DMS79 treated with DMSO at 0.1 percent for 48 hours (cell line): ENCODE measurements at regions not wholly inside any gene's neighbourhood (a gene's known extent, or its start where the extent isn't known, plus 50 kb on each side); places are given as distances from the start of the nearest gene placed in this dataset.
"Not testable (repeated sequence)": the region's sequence is repeated elsewhere in the genome, so short reads cannot be mapped to it uniquely, and the experiment has no call there.

Experiments used
- DNase-seq: peaks from one replicate; lab custom pipeline; 2025; lab: John Stamatoyannopoulos, UW

DNA sequence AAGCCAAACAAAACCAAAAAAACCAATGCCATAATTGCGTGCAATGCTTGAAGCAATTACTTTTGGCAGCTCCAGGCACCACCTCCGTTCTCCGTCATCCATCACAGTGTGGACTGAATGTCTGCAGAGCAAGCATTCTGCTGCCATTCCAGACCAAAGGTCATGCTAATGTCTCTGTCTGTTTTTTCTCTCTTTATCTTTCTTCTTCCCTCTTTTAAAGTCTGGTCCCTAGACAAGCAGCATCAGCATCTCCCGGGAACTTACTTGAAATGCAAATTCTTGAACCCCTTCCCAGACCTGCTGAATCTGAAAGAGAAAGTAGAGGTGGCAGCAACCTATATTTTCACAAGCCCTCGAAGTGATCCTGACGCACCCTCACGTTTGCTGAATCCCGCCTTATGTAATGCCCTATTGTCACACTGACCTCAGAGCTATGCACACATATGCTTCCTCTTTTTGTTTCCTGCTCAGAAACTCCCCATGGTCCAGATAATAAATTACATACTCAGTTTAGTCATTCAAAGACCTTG, 297.3 kb upstream of the PROK2 start:
- DNase-seq = no peak

DNA sequence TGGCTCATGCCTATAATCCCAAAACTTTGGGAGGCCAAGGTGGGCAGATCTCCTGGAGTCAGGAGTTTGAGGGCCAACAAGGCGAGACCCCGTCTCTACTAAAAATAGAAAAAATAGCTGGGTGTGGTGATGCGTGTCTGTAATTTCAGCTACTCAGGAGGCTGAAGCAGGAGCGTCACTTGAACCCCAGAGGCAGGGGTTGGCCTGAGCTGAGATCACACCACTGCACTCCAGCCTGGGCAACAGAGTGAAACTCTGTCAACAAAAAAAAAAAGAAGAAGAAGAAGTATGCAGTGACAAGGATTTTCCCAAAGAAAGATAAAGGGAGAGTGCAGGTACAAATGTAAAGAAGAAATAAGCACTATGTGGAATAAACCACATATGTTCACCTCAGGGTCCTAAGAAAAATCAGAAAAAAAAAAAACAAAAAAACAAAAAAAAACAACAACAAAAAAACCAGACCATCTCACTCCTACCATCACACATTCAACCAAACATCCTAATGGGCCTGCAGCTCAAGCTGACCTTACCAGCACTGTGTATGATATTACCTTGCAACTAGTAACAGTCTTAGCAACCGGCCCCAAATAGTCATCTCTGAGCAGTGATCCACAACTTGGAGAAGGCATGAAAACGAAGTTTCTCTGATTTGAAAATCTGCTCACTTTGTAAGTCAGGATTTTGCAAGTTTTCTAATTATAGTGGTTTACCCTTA, 296.7 kb upstream of the PROK2 start:
- DNase-seq = no peak

DNA sequence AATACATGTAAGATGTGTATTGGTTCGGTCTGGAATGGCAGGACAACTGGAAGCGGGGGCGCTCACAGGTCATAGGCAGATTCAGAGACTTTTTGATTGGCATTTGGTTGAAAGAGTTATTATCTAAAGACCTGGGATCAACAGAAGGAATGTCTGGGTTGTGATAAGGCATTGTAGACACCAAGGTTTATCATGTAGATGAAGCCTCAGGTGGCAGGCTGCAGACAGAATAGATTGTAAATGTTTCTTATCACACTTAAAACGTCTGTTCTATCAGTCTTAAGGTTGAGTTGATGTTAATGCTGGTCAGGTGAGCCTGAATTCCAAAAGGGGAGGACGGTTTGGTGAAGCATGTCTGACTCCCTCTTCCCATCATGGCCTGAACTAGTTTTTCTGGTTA, 295.9 kb upstream of the PROK2 start:
- no peak for DNase-seq

DNA sequence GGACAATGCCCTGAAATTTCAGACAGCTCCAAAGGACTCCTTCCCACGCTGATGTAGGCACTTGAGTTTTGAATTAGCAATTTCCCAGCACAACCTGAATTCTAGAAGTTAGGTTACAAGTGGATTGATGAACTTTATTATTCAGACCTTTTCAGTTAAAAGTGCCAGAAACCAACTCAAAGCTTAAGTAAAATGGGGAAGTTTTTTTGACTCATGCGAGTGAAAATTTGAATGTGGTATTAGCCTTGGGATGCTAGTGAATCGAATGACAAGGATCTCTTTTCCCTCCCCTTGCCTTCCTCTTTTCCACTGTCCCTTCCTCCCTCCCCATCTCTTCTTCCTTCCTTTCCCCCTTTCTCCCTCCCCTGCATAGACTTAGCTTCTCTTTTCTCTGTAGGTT, 295.1 kb upstream of the PROK2 start:
- DNase-seq = no peak

DNA sequence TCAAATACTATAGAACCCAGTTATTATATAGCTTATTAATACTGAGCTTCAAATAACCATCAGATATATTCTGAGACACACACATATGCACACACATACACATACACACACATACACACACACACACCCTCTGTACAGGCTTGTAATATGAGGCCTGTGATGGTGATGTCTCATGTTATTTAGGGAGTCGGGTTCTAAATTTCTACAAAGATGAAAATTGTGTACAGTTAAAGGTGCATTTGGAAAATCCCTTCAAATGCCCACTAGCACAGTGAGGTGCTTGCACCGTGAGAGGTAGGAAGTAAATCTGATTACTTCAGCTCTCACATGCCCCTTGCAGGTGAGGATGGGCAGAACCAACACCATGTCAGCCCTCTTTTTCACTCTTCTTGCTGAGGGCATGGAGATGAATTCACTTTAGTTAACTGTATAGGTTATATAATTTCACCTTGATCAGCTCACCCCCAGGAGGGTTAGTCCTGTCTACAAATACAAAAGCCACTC, 294.5 kb upstream of the PROK2 start:
- no peak for DNase-seq

DNA sequence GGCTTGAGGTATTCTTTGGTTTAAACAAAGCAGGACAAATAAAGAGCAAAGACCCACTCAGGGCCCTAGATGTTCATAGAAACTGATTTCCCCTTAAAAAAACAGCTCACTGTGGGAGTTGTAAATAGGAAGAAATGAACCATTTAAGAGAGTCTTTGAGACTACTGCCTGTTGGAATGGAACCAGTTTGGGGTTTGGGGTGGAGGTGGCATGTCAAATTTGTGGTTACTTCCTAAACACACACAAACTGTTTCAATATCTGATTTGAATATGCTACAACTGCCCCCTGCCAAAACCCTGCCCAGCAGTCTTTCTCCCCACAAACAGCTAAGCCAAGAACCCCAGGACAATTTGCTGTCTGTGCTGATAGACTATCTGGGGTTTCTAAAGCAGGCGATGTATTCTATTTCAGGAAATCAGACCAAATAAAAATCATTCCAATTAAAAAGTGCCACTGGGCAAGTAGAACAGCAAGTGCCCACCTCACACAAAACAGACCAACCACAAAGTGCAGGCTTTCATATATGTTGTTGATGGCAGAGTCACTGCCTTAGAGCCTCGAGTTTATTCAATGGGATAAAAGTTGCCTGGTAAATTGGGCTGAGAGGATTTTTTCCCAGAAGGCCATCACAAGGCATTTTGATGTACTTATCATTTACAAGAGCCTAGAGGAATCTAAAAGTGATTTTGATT, 293.9 kb upstream of the PROK2 start:
- no peak for DNase-seq

DNA sequence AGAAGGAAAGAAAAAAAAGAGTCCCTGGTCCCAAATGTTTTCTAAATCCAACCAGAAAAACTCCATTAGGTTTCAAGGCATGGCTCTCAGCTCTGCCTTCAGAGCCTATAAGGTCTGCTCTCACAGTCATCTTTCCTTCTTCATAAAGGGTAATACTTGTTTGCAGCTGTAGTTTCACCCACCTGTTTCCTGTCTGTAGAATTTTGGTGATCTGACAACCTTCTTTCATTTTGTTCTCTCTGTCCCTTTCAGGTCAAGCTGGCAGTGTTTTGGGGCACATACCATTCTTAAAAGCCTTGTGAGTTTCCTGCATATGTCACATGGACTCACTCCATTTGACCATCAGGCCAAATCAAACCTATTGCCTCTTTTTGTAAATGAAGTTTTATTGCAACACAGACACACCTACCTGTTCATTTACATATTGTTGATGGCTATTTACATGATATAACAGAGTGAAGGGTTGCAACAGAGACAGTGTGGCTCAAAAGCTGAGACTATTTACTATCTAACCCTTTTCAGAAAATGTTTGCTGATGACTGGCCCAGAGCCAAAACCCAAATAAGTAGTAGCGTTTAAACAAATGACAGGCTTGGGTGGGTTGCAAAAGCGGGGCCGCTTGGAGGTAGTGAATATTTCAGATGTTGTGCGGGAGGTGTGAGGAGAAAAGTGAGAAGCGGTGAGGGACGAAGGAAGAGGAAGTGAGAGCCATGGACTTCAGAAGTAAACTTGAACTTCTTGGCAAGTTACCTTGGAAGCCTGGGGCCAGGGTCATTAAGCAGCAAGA, 292.7 kb upstream of the PROK2 start:
- DNase-seq = no peak

DNA sequence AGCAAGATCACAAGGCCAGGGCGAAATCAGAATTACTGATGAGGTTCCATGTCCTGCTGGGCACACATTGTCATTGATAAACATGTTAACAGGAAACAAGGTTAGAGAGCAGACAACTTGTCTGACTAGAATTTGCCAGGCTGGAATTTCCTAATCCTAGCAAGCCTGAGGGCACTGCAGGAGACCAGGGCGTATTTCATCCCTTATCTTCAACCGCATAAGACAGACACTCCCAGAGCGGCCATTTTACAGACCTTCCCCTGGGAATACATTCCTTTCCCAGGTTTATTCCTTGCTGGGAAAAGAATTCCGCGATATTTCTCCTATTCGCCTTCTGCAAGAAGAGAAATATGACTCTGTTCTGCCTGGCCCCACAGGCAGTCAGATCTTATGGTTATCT, 290.9 kb upstream of the PROK2 start:
- not testable (repeated sequence) for DNase-seq

DNA sequence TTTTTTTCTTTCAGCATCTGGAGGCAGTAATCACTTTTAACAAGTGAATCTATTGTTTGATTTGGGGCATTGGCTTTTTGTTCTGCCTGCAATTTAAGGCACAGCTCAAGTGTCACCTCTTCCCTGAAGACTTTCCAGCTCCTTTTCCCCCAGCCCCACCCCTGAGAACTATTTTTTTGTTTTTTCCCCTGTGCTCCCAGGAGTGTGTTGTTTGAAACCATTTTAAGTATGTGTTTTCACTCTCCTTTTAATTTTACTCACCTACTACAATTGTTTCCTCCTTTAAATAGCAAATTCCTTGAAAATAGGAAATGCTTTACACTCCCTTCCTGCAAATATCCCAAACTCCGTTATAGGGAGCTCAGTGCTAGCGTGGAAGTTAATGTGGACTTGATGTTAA, 286.7 kb upstream of the PROK2 start:
- DNase-seq = no peak

DNA sequence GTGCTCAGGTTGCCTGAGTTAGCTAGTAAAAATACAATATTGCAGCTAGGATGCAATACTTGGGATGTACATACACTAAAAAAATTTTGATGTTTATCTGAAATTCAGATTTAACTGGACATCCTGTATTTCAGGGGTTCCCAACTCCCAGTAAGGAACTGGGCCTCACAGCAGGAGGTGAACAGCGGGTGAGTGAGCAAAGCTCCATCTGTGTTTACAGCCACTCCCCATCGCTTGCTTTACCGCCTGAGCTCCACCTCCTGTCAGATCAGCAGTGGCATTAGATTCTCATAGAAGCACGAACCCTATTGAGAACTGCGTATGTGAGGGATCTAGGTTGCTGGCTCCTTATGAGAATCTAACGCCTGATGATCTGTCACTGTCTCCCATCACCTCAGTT, 285.1 kb upstream of the PROK2 start:
- no peak for DNase-seq

DNA sequence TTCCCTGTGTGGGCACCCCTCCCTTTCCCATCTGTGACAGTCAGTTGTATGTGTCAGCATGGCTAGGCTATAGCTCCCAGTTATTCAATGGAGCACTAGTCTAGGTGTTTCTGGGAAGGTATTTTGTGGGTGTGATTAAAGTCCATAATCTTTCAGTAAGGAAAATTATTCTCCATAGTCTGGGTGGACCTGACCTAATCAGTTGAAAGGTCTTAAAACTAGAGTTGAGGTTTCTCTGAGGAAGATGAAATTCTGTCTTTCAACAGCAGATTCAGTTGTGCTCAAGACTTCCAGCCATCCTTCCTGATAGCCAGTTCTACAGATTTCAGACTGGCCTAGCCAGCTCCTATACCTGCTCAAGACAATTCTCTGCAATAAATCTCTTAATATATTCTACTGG, 284.6 kb upstream of the PROK2 start:
- no peak for DNase-seq

DNA sequence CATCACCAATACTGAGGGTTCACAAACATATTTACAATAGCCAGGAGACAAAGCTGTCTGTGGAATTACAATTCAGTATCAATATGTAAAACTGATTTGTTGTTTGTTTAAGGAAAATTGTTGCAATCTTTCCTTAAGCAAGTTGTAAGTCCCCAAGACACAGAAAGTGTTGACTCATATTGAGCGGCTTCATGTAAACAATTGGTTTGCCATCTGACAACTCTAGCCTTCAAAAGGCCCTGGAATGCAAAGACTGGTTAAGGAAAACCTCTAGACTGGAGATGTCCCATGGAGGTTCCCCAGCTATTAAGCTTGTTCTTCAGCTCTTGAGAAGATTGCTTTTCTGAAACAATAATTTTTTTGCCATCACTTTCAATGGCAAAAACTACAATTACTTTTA, 283.7 kb upstream of the PROK2 start:
- DNase-seq = no peak

DNA sequence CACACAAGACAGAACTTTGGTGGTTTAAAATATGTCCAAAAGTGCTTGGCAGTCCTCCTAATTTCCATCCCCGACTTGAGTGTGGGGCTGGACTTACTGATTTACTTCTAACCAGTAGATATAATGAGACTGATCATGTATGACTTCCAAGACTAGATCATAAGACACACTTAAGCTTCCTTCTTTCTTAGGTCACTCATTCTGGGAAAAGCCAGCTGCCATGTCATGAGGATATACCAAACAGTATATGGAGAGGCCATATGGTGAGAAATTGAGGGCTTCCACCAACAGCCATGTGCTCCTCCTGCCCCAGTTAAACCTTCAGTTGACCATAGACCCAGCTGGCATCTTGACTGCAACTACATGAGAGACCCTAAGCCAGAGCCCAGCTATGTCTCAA, 282.8 kb upstream of the PROK2 start:
- no peak for DNase-seq

DNA sequence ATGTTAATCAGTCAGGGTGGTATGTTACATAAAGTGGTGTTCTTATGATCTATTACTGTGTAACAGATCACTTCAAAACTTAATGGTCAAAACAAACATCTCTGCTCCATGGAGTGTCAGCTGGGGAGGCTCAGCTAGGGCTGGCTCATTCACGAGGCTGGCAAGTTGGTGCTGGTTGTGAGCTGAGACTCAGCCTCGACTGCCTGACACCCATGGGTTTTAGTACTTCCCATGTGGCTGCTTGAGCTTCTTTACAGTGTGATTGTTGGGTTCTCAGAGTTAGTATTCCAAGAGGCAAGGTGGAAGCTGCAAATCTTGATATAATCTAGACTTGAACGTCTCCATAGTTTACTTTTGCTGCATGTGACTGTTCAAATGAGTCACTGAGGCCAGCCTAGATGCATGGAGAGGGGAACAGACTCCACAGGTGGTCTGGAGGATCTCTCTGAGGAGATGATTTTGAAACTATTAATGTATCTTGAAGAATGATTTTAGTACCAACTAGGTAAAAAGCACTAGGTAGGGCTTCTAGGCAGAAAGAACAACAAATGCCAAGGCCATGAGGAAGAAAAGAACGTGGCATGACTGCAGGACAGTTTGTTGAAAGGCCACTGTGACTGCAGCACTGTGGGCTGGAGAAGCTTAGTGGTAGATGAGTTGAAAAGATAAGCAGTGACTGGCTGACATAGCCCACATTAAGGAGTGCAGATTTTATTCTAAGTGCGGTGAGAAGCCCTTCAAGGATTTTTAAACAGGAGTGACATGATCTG, 281.1 kb upstream of the PROK2 start:
- no peak for DNase-seq

DNA sequence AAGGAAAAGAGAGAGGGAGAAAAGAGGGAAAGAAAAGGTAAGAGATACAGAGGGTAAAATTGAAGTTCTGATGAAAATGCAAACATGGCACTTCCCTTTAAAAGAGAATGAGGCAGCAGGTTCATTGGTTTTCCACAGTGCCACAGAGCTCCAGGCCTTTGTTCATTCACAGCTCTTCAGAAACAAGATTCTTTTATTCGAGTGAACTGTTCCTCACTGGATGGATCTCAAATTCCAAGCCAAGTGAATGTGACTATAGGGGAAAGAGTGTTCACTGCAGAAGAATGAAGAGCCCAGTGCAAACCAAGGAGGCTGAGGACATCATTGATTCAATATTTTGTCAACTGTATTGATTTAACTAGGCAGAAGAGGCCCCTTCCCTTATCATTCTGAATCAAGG, 280.3 kb upstream of the PROK2 start:
- no peak for DNase-seq

DNA sequence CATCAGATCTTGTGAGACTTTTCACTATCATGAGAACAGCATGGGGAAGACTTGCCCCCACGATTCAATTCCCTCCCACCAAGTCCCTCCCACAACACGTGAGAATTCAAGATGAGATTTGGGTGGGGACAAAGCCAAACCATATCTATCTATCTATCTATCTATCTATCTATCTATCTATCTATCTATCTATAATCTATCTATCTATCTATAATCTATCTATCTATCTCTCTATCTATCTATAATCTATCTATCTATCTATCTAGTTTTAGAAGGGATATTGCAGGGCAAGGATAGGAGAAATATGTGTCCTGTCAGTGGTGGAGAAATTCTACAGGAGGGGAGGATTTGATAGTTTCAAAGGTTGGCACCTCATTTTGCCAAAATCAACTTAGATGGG, 279.8 kb upstream of the PROK2 start:
- not testable (repeated sequence) for DNase-seq

DNA sequence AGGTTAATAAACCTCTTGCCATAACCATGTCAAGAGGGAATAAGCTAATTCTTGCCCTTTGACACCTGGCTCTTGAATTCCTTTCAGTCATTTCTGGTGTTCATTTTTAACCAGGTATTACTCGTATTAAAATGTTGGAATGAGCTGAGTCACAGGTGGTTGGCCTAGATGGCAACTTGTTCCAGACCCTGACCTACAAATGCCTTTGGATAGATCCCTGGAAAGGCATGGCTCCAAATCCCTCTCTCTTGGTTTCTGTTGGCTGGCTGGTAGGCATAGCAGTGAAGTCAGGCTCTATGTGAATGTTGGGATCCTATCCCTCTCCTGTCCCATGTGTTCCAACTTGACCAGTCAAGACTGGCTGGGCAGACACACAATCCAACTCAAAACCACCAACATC, 277.1 kb upstream of the PROK2 start:
- no peak for DNase-seq

DNA sequence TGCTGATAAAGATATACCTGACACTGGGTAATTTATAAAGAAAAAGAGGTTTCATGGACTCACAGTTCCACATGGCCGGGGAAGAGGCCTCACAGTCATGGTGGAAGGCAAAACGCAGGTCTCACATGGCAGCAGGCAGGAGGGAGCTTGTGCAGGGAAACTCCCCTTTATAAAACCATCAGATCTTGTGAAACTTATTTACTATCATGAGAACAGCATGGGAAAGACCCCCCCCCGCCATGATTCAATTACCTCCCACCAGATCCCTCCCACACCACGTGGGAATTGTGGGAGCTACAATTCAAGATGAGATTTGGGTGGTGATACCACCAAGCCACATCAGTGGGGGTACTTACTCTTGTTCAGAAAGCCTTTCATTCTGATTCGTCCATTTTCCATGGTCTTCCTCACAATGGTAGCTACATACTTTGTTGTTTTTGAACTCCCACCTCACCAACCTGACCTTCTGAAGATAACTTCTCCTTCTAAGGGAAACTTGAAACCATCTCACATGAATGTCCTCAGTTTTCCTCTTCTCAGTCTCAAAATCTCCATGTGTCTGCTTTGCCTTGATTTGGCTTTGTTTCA, 275.6 kb upstream of the PROK2 start:
- no peak for DNase-seq

DNA sequence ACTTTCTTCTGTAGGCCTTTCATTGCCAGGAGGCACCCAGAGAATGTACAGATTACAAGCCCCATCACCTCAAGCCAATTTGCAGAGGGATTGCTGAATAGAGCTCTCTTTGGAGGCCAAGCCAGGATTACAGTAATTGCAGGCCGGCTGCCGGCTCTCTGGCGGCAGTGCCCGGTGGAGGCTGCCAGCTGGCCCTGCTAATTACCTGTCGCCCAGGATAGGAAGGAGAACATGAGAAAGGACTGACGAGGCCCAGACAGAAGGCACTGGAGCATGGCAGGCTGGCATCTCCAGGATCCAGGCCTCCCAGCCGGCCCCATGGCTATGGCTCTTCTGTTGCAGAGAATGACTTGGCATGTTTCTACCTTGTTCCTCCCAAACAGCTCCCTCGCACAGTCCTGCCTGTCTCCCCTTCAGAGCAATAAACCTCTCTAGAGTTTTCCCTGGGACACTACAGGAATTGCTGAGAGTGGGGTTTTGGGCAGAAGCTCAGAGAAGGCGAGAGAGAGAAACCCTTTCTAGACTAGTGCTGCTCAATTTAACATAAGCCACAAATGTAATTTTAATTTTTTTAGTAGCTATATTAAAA, 273.6 kb upstream of the PROK2 start:
- DNase-seq = peak; percentile 9

DNA sequence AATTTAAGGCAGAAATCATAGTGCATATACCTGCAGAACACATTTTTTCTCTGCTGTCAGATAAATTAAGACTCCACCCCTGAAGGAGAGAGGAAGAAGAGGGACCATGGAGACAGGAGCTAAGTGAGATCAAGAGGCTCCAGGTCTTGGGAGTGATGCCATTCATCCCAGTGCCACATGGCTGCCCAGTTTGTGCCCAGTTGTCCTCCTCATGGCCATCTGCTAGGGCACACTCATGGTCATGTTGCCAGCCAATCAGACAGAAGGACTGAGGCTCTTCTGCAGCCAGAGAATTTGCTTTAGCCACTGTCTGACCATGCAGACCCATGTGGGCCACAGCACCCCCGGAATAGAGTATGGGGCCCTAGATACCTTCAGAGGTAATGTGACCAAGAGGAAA, 270.5 kb upstream of the PROK2 start:
- DNase-seq = no peak

DNA sequence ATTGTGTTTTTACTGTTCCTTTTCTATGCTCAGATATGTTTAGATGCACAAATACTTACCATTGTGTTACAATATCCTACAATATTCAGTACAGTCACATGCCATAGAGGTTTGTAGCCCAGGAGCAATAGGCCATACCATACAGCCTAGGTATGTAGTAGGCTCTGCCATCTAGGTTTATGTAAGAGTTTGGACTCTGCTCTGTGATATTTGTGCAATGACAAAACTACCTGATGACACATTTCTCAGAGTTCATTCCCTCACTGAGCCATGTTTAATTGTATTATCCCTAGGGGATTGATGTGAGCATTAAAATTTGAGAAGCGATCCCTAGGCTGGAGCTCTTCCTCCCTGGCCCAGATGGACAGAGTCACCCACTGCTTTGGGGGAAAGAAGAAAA, 270.0 kb upstream of the PROK2 start:
- no peak for DNase-seq
